ENCODE measurements at regions not wholly inside any gene's neighbourhood (a gene's known extent, or its start where the extent isn't known, plus 50 kb on each side); places are given as distances from the start of the nearest gene placed in this dataset.

GRCh38 chr10:16049782-16050181 is 189.5 kb upstream of the MINDY3 start:
- 91% methylated on average over 7 of the region's 7 CpGs; no CpG with 5 or more reads in 1 of the 2 experiments for WGBS, 2 experiments (ENCODE audit: extremely low coverage in 1 of 2, insufficient coverage in 1 of 2, insufficient read length in 1 of 2, insufficient replicate concordance in 2 of 2, low coverage in 1 of 2, low lambda C conversion rate in 2 of 2, missing lambda C conversion rate in 1 of 2)
- Histone ChIP-seq H3K4me1 (replicated peaks in 1 of 4; ENCODE audit: control insufficient read depth in 3 of 4, insufficient read depth in 4 of 4, low read length in 3 of 4) (no peaks in the 10 kb centered on the region), H2AFZ (ENCODE audit: low read length) (no peak overlapping the region), H3K4me2 (ENCODE audit: insufficient read depth in 1 of 2, low read depth in 2 of 2, low read length in 2 of 2) (no peak overlapping the region), H3K4me3 (ENCODE audit: extremely low read depth in 1 of 4, insufficient read depth in 2 of 4, low read depth in 3 of 4, low read length in 4 of 4) (no peak overlapping the region), H3K27ac (ENCODE audit: low read depth, low read length) (no peak overlapping the region), H3K36me3 (ENCODE audit: control insufficient read depth in 2 of 4, insufficient read depth in 4 of 4, low read length in 3 of 4) (no peaks in the 10 kb centered on the region), H2BK5ac (ENCODE audit: low read depth, low read length) (no peak overlapping the region), H3K27me3 (replicated peaks in 1 of 4; ENCODE audit: control insufficient read depth in 3 of 4, extremely low read depth in 1 of 4, insufficient read depth in 3 of 4, low read length in 3 of 4) (no peaks in the 10 kb centered on the region), H3K4ac (replicated peaks; ENCODE audit: insufficient read length, low read depth, low read length) (no peak overlapping the region), H2BK12ac (ENCODE audit: low read depth, low read length) (no peak overlapping the region), H2AK5ac (ENCODE audit: low read depth, low read length) (no peak overlapping the region), H2BK15ac (ENCODE audit: low read length) (no peak overlapping the region), H4K91ac (replicated peaks; ENCODE audit: insufficient read length, low read length) (no peak overlapping the region), H3K79me2 (ENCODE audit: control insufficient read depth in 1 of 2, insufficient read depth in 2 of 2, low read length in 2 of 2) (no peaks in the 10 kb centered on the region), H4K8ac (ENCODE audit: extremely low read depth, insufficient read depth, low read length) (no peak overlapping the region), H3K18ac (ENCODE audit: extremely low read depth, low read length) (no peak overlapping the region), H3K9me3 (ENCODE audit: insufficient read depth in 2 of 2, low read depth in 1 of 2, low read length in 1 of 2) (no peaks in the 10 kb centered on the region), H2BK120ac (replicated peaks; ENCODE audit: low read depth, low read length) (no peak overlapping the region), H3K79me1 (ENCODE audit: low read depth, low read length) (no peaks in the 10 kb centered on the region), H3K9ac (replicated peaks in 1 of 4; ENCODE audit: extremely low read depth in 1 of 4, low read depth in 3 of 4, low read length in 3 of 4) (no peak overlapping the region), H3K14ac (ENCODE audit: insufficient read length) (no peak overlapping the region), H4K5ac (ENCODE audit: insufficient read length, low read depth, low read length) (no peak overlapping the region), H3K23me2 (ENCODE audit: low read depth, low read length) (no peaks in the 10 kb centered on the region), H2BK20ac (ENCODE audit: low read length) (no peak overlapping the region), H3K56ac (replicated peaks; ENCODE audit: insufficient read length, low read depth, low read length) (no peak overlapping the region), H3K23ac (ENCODE audit: insufficient read length) (no peak overlapping the region), H4K20me1 (replicated peaks in 1 of 2; ENCODE audit: control insufficient read depth in 1 of 2, insufficient read depth in 2 of 2, low read length in 2 of 2) (no peaks in the 10 kb centered on the region)
- DNase-seq (ENCODE audit: low read depth in 1 of 2, low spot score in 2 of 2), result no peak
- TF ChIP-seq POU5F1 (IDR thresholded peaks at IDR 0.05; ENCODE audit: low read depth, low read length) (no peak), SP1 (IDR thresholded peaks at IDR 0.05; ENCODE audit: low read depth, low read length) (no peak)
- CTCF ChIA-PET (ENCODE audit: partially characterized antibody), result interaction anchor here (1.1 to 1.5 kb wide), 3 partner anchors 9 to 759 kb away, joined by 3 read pairs; no protein-coding TSS in a partner anchor
- no peak for FAIRE-seq
- POLR2A ChIA-PET (ENCODE audit: partially characterized antibody), result no interaction called here
